Ishikawa (cell line): ENCODE measurements at regions not wholly inside any gene's neighbourhood (a gene's known extent, or its start where the extent isn't known, plus 50 kb on each side); places are given as distances from the start of the nearest gene placed in this dataset.

Experiments
- CREB1 ChIP-seq: IDR thresholded peaks from 2 replicates; pipeline ENCODE4 v1.6.1; 2012; ENCODE audit warnings: low read depth
- EP300 ChIP-seq: IDR thresholded peaks from 2 replicates; pipeline ENCODE4 v1.6.1; 2012; ENCODE audit warnings: borderline replicate concordance
- TF ChIP-seq, protein P1 (sequence below): IDR thresholded peaks from 2 replicates; pipeline ENCODE4 v1.6.1; 2012

DNA sequence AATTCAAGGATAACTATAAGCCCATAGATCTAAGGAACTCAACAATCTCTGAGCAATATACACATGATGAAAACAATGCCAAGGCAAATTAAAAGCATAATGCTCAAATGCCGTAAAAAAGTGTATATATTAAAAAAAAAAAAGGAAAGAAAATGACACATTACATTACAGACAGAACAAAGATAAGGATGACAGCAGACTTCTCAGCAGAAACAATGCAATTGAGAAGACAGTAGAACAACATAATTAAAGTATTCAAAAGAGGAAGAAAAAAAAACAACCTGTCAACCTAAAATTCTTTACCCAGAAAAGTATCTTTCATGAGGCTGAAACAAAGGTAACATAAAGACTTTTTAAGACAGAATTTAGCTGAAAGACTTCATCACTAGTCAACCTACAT is 591.7 kb downstream of the ZNF608 start:
- no peak for TF ChIP-seq CREB1
- TF ChIP-seq EP300 = no peak
- TF ChIP-seq, protein P1, sequence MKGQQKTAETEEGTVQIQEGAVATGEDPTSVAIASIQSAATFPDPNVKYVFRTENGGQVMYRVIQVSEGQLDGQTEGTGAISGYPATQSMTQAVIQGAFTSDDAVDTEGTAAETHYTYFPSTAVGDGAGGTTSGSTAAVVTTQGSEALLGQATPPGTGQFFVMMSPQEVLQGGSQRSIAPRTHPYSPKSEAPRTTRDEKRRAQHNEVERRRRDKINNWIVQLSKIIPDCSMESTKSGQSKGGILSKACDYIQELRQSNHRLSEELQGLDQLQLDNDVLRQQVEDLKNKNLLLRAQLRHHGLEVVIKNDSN = no peak
